HepG2 (cell line): ENCODE measurements at regions not wholly inside any gene's neighbourhood (a gene's known extent, or its start where the extent isn't known, plus 50 kb on each side); places are given as distances from the start of the nearest gene placed in this dataset.

Experiments
- ATAC-seq: fragments of 200-7000 bp; cut with Tn5 transposase; 3 replicates; pipeline ENCODE4 v1.9.1; 2020; ENCODE audit warnings: mild to moderate bottlenecking, moderate library complexity
- BruUV-seq: library from RNA; stranded (reverse); fragments of 400-500 nt; replicated peaks from 2 replicates; lab custom pipeline; 2021; lab: Mats Ljungman, UMichigan
- CTCF ChIA-PET: fragments of 300-600 bp; formaldehyde crosslinking; extraction: SDS; loops from one replicate; lab custom pipeline; 2021; ENCODE audit warnings: low total read pairs, inconsistent platforms, low intra/inter-chr PET ratio; lab: Yijun Ruan, JAX
- POLR2A ChIA-PET: fragments of 350-600 bp; sonication (Branson Sonifier 250); formaldehyde crosslinking; loops from one replicate; lab custom pipeline; 2020; ENCODE audit warnings: antibody characterized with exemption, inconsistent platforms; lab: Yijun Ruan, JAX
- DNase-seq: peaks from one replicate; pipeline ENCODE4 v3.0.0-alpha.2; 2015; ENCODE audit warnings: low spot score
- FAIRE-seq: peaks from 3 replicates; lab custom pipeline; 2011; peaks lifted over from hg19 to GRCh38; lab: Jason Lieb, UNC
- H2AFZ ChIP-seq: one replicate; pipeline ENCODE4 v1.6.1; 2011; ENCODE audit warnings: low read length, inconsistent platforms
- H3K27ac ChIP-seq: fragments of 300-600 bp; 3 replicates; pipeline ENCODE4 v1.8.0; 2011; ENCODE audit warnings: mixed run types, mild to moderate bottlenecking, mixed read lengths, low read length, inconsistent platforms; ENCODE audit not compliant: insufficient read depth; ENCODE audit errors: extremely low read length
- H3K27me3 ChIP-seq, 2 experiments: fragments of 200-600 bp in 1 of 2; 2 replicates in 1 of 2; 3 replicates in 1 of 2; pipeline versions ENCODE4 v1.6.0 to v1.8.0; 2011; ENCODE audit warnings: low read length in 2 of 2, mild to moderate bottlenecking in 2 of 2, moderate library complexity in 2 of 2, inconsistent platforms in 1 of 2; ENCODE audit not compliant: insufficient read depth in 2 of 2, control insufficient read depth in 1 of 2
- H3K36me3 ChIP-seq, 2 experiments: fragments of 200-600 bp in 1 of 2; replicated peaks in 1 of 2; 2 replicates in 1 of 2; 3 replicates in 1 of 2; pipeline versions ENCODE4 v1.5.1 to v1.8.0; 2011; ENCODE audit warnings: low read length in 2 of 2, inconsistent platforms in 1 of 2; ENCODE audit not compliant: insufficient read depth in 2 of 2, control insufficient read depth in 1 of 2
- H3K4me1 ChIP-seq: 2 replicates; pipeline ENCODE4 v1.5.1; 2012; ENCODE audit warnings: low read length, inconsistent platforms; ENCODE audit not compliant: insufficient read depth
- H3K4me2 ChIP-seq: 2 replicates; pipeline ENCODE4 v1.6.0; 2011; ENCODE audit warnings: low read depth, low read length, inconsistent platforms
- H3K4me3 ChIP-seq, 3 experiments: fragments of 200-600 bp in 1 of 3; sonication (generic), shearing (Covaris generic) in 1 of 3; replicated peaks in 1 of 3; 2 replicates each; pipeline ENCODE4 v1.5.1; 2011 to 2016; ENCODE audit warnings: low read length in 3 of 3, inconsistent platforms in 2 of 3, low read depth in 2 of 3, mild to moderate bottlenecking in 2 of 3, control low read depth in 1 of 3, mixed read lengths in 1 of 3; ENCODE audit not compliant: insufficient read depth in 1 of 3
- H3K79me2 ChIP-seq: one replicate; pipeline ENCODE4 v1.6.1; 2011; ENCODE audit warnings: low read length, inconsistent platforms; ENCODE audit not compliant: insufficient read depth
- H3K9ac ChIP-seq: 2 replicates; pipeline ENCODE4 v1.6.0; 2011; ENCODE audit warnings: mild to moderate bottlenecking, low read depth, low read length, inconsistent platforms; ENCODE audit not compliant: insufficient read depth
- H3K9me3 ChIP-seq: 2 replicates; pipeline ENCODE4 v1.5.1; 2012; ENCODE audit warnings: mild to moderate bottlenecking, low read length
- H4K20me1 ChIP-seq: 2 replicates; pipeline ENCODE4 v1.6.0; 2011; ENCODE audit warnings: inconsistent platforms, mild to moderate bottlenecking, low read length, moderate library complexity; ENCODE audit not compliant: insufficient read depth
- ARID3A ChIP-seq: IDR thresholded peaks from 2 replicates; pipeline ENCODE4 v1.6.1; 2012; ENCODE audit warnings: low read depth, low read length, improper control_type of control experiment
- ASH2L ChIP-seq: fragments of 300-600, 200-600 bp; sonication (generic); IDR thresholded peaks from 2 replicates; pipeline ENCODE4 v1.7.0; 2017; ENCODE audit warnings: low read depth, mild to moderate bottlenecking, moderate library complexity, mixed read lengths, low read length; ENCODE audit not compliant: insufficient read length
- BCL6 ChIP-seq: IDR thresholded peaks from 2 replicates; pipeline ENCODE4 v1.6.1; 2016; ENCODE audit warnings: missing genetic modification reagents, missing compliant biosample characterization
- CREB3 ChIP-seq: sonication (generic); formaldehyde crosslinking; IDR thresholded peaks from 2 replicates; pipeline ENCODE4 v1.5.0; 2020; ENCODE audit warnings: missing genetic modification reagents
- EED ChIP-seq: sonication (generic); formaldehyde crosslinking; IDR thresholded peaks from 2 replicates; pipeline ENCODE4 v1.5.0; 2020; ENCODE audit warnings: mild to moderate bottlenecking, missing genetic modification reagents
- ESRRA ChIP-seq: sonication (generic); formaldehyde crosslinking; IDR thresholded peaks from 2 replicates; pipeline ENCODE4 v1.5.1; 2020; ENCODE audit warnings: mild to moderate bottlenecking, low read depth, missing genetic modification reagents
- EZH2 ChIP-seq: conservative IDR thresholded peaks from 2 replicates; pipeline ENCODE4 v1.6.1; 2012; ENCODE audit warnings: mild to moderate bottlenecking, low read depth, low read length, moderate library complexity
- FUBP1 ChIP-seq: sonication (generic); formaldehyde crosslinking; IDR thresholded peaks from 2 replicates; pipeline ENCODE4 v1.5.1; 2020; ENCODE audit warnings: missing genetic modification reagents, mild to moderate bottlenecking, borderline replicate concordance
- HNRNPK ChIP-seq: fragments of 200-400 bp; formaldehyde crosslinking; IDR thresholded peaks from 2 replicates; pipeline ENCODE4 v1.6.1; 2018; ENCODE audit warnings: low read length, low read depth, moderate library complexity, mild to moderate bottlenecking; ENCODE audit not compliant: poor library complexity, severe bottlenecking
- RARG ChIP-seq: sonication (generic); formaldehyde crosslinking; IDR thresholded peaks from 2 replicates; pipeline ENCODE4 v1.4.0; 2020; ENCODE audit warnings: low read depth, mild to moderate bottlenecking, missing genetic modification reagents
- TFDP2 ChIP-seq: sonication (generic); formaldehyde crosslinking; IDR thresholded peaks from 2 replicates; pipeline ENCODE4 v1.4.0; 2020; ENCODE audit warnings: missing genetic modification reagents
- USF2 ChIP-seq, 2 experiments: sonication (generic) in 1 of 2; formaldehyde crosslinking in 1 of 2; IDR thresholded peaks; 2 replicates each; pipeline versions ENCODE4 v1.5.1 to v1.6.1; 2011 to 2020; ENCODE audit warnings: borderline replicate concordance in 1 of 2, low read depth in 1 of 2, low read length in 1 of 2, mild to moderate bottlenecking in 1 of 2, missing genetic modification reagents in 1 of 2, moderate library complexity in 1 of 2
- YEATS2 ChIP-seq: sonication (generic); formaldehyde crosslinking; IDR thresholded peaks from 2 replicates; pipeline ENCODE4 v1.4.0; 2020; ENCODE audit warnings: missing genetic modification reagents, borderline replicate concordance
- ZNF343 ChIP-seq: sonication (generic); formaldehyde crosslinking; IDR thresholded peaks from 2 replicates; pipeline ENCODE4 v1.4.0; 2020; ENCODE audit warnings: mild to moderate bottlenecking, missing genetic modification reagents
- ZNF414 ChIP-seq: sonication (generic); formaldehyde crosslinking; IDR thresholded peaks from 2 replicates; pipeline ENCODE4 v1.5.0; 2020; ENCODE audit warnings: missing genetic modification reagents
- ZNF530 ChIP-seq: sonication (generic); formaldehyde crosslinking; IDR thresholded peaks from 2 replicates; pipeline ENCODE4 v1.5.0; 2020; ENCODE audit warnings: low read depth, mild to moderate bottlenecking, missing genetic modification reagents
- WGBS: methylation state at CpG from one replicate; pipeline ENCODE4 v1.1.6; 2017; ENCODE audit warnings: low lambda C conversion rate; 5-methylcytosine and 5-hydroxymethylcytosine counted together
- in situ Hi-C: cut with HindIII; loops from 2 replicates; pipeline ENCODE4 v1.10.0; 2017; ENCODE audit warnings: low pct_unique_long_range_greater_than_20kb; ENCODE audit not compliant: extremely low pct_ligation_motif_present
- intact Hi-C: fragments of 100-400 bp; cut with micrococcal nuclease; formaldehyde crosslinking; loops from one replicate; pipeline ENCODE4 v1.10.0; 2022; ENCODE audit not compliant: unreplicated experiment

GRCh38 chr1:217989510-217989909, 295.6 kb upstream of the RRP15 start:
- DNase-seq (no peak), FAIRE-seq (no peak)
- no peaks in the 10 kb centered on the region for H3K79me2 ChIP-seq
- intact Hi-C loops: no loop called here
- no peak overlapping the region for H3K27ac ChIP-seq
- H3K9me3 ChIP-seq: no peaks in the 10 kb centered on the region
- in situ Hi-C loops: no loop called here
- no peaks in the 10 kb centered on the region for H3K27me3 ChIP-seq
- no peaks in the 10 kb centered on the region for H4K20me1 ChIP-seq
- TF ChIP-seq TFDP2 (CRISPR knock-in tag): no peak
- no peak for TF ChIP-seq BCL6
- no peak for TF ChIP-seq ZNF343 (CRISPR knock-in tag)
- no peak for TF ChIP-seq ESRRA (CRISPR knock-in tag)
- no peak for TF ChIP-seq EZH2
- TF ChIP-seq EED (CRISPR knock-in tag): no peak
- no peak for TF ChIP-seq ASH2L
- no peak for TF ChIP-seq HNRNPK
- TF ChIP-seq RARG: no peak
- no peak for TF ChIP-seq ZNF414 (CRISPR knock-in tag)
- TF ChIP-seq ZNF530 (CRISPR knock-in tag): no peak
- no peak for TF ChIP-seq CREB3
- TF ChIP-seq FUBP1 (CRISPR knock-in tag): no peak
- TF ChIP-seq ARID3A: no peak
- no peak for TF ChIP-seq YEATS2 (CRISPR knock-in tag)
- TF ChIP-seq USF2 (IDR thresholded peaks at IDR 0.05; ENCODE audit: low read depth, low read length): no peak
- TF ChIP-seq USF2 (CRISPR knock-in tag; IDR thresholded peaks at IDR 0.05; ENCODE audit: borderline replicate concordance): no peak
- TF ChIP-seq, all 625 proteins: peak for 0
- WGBS: 3% methylated on average over 2 of the region's 2 CpGs
- H3K9ac ChIP-seq: no peak overlapping the region
- no peak overlapping the region for H3K4me2 ChIP-seq
- H3K4me1 ChIP-seq: no peaks in the 10 kb centered on the region
- ATAC-seq: no peak
- ChIA-PET POLR2A (no interaction called here), CTCF (no interaction called here)
- H3K36me3 ChIP-seq: no peaks in the 10 kb centered on the region
- H2AFZ ChIP-seq: no peak overlapping the region
- no TSS peak for BruUV-seq
- H3K4me3 ChIP-seq: no peak overlapping the region
